ENCODE measurements at regions not wholly inside any gene's neighbourhood (a gene's known extent, or its start where the extent isn't known, plus 50 kb on each side); places are given as distances from the start of the nearest gene placed in this dataset.

DNA sequence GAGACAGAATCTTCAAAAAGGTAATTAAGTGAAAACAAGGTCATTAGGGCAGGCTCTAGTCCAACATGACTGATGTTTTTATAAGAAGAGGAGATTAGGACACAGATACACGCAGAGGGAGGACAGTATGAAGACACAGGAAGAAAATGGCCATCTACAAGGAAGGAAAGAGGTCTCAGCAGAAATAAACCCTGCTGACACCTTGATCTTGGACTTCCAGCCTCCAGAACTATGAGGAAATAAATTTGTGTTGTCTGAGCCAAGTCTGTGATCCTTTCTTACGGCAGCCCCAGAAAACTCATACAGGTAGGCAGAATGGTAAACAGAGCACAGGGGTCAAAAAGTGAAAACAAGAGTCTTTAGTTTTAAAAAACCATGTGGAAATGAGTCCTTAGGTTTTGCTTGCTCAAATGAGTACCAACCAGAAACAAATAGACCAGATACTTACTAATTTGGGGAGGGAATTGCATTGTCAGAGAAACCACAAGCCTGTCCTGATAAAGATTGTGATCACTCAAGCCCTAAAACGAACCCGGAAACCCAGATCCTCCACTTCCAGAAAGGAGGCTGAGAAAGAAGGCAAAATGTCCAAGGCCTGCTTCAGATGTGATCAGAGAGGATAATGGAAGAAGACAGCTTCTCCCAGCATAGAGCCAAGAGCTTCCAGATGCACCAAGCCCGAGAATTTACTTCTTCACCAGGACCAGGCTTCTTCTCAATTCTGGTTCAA is 93.9 kb downstream of the DUSP6 start:
- TF ChIP-seq, protein P1, sequence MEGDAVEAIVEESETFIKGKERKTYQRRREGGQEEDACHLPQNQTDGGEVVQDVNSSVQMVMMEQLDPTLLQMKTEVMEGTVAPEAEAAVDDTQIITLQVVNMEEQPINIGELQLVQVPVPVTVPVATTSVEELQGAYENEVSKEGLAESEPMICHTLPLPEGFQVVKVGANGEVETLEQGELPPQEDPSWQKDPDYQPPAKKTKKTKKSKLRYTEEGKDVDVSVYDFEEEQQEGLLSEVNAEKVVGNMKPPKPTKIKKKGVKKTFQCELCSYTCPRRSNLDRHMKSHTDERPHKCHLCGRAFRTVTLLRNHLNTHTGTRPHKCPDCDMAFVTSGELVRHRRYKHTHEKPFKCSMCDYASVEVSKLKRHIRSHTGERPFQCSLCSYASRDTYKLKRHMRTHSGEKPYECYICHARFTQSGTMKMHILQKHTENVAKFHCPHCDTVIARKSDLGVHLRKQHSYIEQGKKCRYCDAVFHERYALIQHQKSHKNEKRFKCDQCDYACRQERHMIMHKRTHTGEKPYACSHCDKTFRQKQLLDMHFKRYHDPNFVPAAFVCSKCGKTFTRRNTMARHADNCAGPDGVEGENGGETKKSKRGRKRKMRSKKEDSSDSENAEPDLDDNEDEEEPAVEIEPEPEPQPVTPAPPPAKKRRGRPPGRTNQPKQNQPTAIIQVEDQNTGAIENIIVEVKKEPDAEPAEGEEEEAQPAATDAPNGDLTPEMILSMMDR (IDR thresholded peaks at IDR 0.05; ENCODE audit: insufficient read depth, low read depth, low read length, missing control alignments): no peak
- H3K4me3 ChIP-seq (ENCODE audit: low read depth, low read length): no peak overlapping the region
- no peak for DNase-seq (ENCODE audit: low read depth)

DNA sequence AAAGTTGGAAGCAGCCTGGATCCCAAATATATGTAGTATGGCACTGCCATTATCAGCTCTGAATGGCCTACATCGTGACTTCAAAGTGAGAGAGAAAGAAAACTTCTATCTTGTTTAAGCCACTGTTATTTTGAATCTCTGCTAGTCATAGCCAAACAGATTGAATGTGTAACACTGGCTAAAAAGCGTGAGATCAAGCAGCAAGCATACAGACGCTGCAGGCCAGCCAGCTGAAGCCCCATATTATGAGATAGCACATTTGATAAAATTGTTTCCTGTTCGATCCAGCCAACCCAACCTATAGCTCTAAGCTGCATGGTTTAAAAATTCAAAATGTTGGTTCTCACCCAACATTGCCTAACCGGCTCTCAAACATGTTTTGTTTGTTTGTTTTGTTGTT is 95.0 kb downstream of the DUSP6 start:
- DNase-seq (ENCODE audit: low read depth): no peak
- no peak overlapping the region for H3K4me3 ChIP-seq (ENCODE audit: low read depth, low read length)
- TF ChIP-seq, protein P1 (IDR thresholded peaks at IDR 0.05; ENCODE audit: insufficient read depth, low read depth, low read length, missing control alignments): no peak

DNA sequence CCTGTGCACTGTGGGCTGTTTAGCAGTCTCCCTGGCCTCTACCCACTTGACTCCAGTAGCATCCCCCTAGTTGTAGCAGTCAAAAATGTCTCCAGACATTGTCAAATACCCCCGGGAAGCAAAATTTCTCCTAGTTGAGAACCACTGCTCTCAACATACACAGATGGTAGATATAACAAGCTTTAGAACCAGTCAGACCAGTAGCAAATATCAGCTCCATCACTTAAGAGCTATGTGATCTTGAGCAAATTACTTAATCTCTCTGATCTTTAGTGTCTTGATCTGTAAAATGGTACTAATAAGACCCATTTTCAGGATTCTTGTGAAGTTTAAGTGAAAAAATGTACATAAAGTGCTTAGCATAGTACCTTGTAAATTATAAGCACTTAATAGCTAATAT is 96.2 kb downstream of the DUSP6 start:
- TF ChIP-seq, protein P1 (IDR thresholded peaks at IDR 0.05; ENCODE audit: insufficient read depth, low read depth, low read length, missing control alignments): no peak
- H3K4me3 ChIP-seq (ENCODE audit: low read depth, low read length): no peak overlapping the region
- DNase-seq (ENCODE audit: low read depth): no peak

DNA sequence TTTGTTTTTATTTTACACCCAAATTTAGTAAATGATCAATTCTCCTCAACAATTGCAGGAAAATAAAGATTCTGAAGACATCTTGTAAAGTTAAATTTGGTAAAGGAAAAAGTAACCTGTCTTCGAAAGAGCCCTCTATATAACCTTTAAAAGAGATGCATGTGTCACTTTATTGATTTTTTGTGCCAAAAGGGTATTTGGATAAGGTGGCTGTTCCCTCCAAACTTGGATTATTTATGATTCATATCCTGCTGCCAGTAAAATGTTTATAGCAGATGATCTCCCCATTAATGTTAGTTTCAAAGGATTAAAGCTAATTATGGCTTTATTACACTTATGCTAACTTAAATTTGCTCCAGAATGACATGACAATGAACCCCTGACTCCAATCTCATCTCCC is 98.8 kb downstream of the DUSP6 start:
- TF ChIP-seq, protein P1 (IDR thresholded peaks at IDR 0.05; ENCODE audit: insufficient read depth, low read depth, low read length, missing control alignments): no peak
- no peak overlapping the region for H3K4me3 ChIP-seq (ENCODE audit: low read depth, low read length)
- no peak for DNase-seq (ENCODE audit: low read depth)

DNA sequence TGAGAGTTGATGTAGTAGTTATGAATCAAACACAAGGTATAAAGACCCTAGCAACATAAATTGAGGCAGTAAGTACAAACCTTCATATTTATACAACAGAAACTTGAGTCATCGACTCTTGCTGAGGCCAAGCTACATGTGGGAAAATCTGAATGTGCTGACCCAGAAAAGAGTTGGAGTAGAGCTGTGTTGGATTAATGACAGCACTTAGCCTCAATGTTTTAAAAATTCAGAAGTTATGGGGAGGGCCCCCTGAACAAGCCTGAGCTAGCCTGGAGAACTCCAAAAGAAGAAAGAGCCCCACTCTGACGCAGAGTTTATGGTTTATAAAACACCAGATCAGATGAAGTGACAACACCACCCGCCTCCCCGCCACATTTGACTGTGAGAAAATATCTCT is 100.0 kb downstream of the DUSP6 start:
- no peak overlapping the region for H3K4me3 ChIP-seq (ENCODE audit: low read depth, low read length)
- DNase-seq (ENCODE audit: low read depth): no peak
- TF ChIP-seq, protein P1 (IDR thresholded peaks at IDR 0.05; ENCODE audit: insufficient read depth, low read depth, low read length, missing control alignments): no peak

DNA sequence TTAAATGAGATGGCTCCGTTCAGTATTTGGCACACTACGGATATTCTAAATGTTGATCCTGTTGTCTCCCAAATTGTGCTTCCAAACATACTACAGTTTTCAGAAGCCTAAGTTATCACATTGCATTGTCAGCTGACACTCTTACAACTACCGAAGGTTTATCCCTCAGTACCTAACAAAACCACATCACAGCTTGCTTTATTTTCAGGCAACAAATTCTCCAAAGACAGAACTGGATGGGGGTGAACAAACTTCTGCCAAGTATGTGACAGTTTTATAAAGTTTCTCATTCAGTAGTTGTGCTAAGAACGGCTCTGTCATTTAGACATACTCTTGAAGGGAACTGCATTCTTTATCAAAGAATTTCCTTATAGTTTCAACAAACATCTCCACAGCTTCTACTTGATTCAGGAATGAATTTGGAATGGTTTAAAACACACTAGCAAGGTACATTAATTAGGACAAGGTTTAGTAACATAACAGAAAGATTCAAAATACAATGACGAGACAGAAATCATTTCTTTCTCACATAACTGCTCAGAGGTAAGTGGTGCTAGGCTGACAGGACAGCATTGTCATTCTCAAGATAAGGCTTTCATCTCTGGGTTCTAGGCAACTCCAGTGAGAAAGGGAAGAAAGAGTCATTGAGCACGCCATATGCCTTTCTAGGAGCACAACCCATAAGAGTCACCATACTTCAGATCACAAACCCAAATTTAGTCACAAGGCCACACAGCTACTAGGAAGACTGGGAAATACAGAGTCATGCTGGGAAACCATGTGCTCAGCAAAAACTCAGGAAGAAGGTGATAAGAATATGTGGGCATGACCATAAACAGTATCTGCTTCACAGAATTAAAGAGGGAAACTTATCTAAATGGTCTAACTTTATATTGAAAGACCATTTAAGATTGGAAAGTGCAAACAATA is 100.7 kb downstream of the DUSP6 start:
- H3K4me3 ChIP-seq (ENCODE audit: low read depth, low read length): no peak overlapping the region
- no peak for DNase-seq (ENCODE audit: low read depth)
- TF ChIP-seq, protein P1 (IDR thresholded peaks at IDR 0.05; ENCODE audit: insufficient read depth, low read depth, low read length, missing control alignments): no peak

All from GM12865 (cell line).